ENCODE measurements at regions not wholly inside any gene's neighbourhood (a gene's known extent, or its start where the extent isn't known, plus 50 kb on each side); places are given as distances from the start of the nearest gene placed in this dataset.

GRCh38 chr2:139165041-139165440 lies 384.9 kb upstream of the NXPH2 start:
- H2BK5ac ChIP-seq (ENCODE audit: insufficient read length, low read length), result no peak overlapping the region
- no peaks in the 10 kb centered on the region for H3K23me2 ChIP-seq (ENCODE audit: insufficient read length, low read depth, low read length, poor library complexity, severe bottlenecking)
- no peaks in the 10 kb centered on the region for H3K27me3 ChIP-seq (ENCODE audit: insufficient read depth, low read length)
- no peak overlapping the region for H2AFZ ChIP-seq (ENCODE audit: low read length)
- no peak overlapping the region for H3K56ac ChIP-seq (ENCODE audit: insufficient read length, low read depth, low read length)
- H3K9me3 ChIP-seq (ENCODE audit: control insufficient read depth, low read depth, low read length), result no peaks in the 10 kb centered on the region
- WGBS (ENCODE audit: extremely low coverage, insufficient read length, low lambda C conversion rate), result no CpG with 5 or more reads among the region's 2 CpGs
- no peak overlapping the region for H3T11ph ChIP-seq (ENCODE audit: low read length)
- H4K20me1 ChIP-seq (ENCODE audit: control insufficient read depth, insufficient read depth, insufficient read length), result no peaks in the 10 kb centered on the region
- H2BK12ac ChIP-seq (ENCODE audit: insufficient read length, low read depth, low read length), result no peak overlapping the region
- no peak overlapping the region for H3K18ac ChIP-seq (ENCODE audit: insufficient read length, low read depth, low read length)
- H2BK120ac ChIP-seq (ENCODE audit: low read depth, low read length, poor library complexity, severe bottlenecking), result no peak overlapping the region
- TF ChIP-seq CTCF (conservative IDR thresholded peaks at IDR 0.05), result no peak
- no peak overlapping the region for H2BK20ac ChIP-seq (ENCODE audit: low read depth, low read length, poor library complexity, severe bottlenecking)
- Mint-ChIP-seq H3K27ac (no peak overlapping the region), H3K9me3 (no peaks in the 10 kb centered on the region; a peak in 1 of 5 replicates), H3K4me1 (no peaks in the 10 kb centered on the region), H3K27me3 (ENCODE audit: low read depth) (no peaks in the 10 kb centered on the region), H3K36me3 (ENCODE audit: insufficient read depth in 1 of 3, low read depth in 3 of 3) (no peaks in the 10 kb centered on the region), H3K4me3 (no peak overlapping the region)
- no peak overlapping the region for H2BK15ac ChIP-seq (ENCODE audit: low read depth, low read length)
- no peak overlapping the region for H3K4me2 ChIP-seq (ENCODE audit: insufficient read depth, insufficient read length, low read length)
- no peak overlapping the region for H3K23ac ChIP-seq (ENCODE audit: insufficient read length, low read depth, low read length)
- no peak overlapping the region for H4K8ac ChIP-seq (replicated peaks; ENCODE audit: insufficient read length, low read depth, low read length)
- H3K4ac ChIP-seq (ENCODE audit: low read depth, low read length), result no peak overlapping the region
- H4K5ac ChIP-seq (ENCODE audit: insufficient read length, low read depth, low read length), result no peak overlapping the region
- no peak for DNase-seq
- no peak overlapping the region for H4K91ac ChIP-seq (ENCODE audit: insufficient read length, low read depth, low read length)
- no peak overlapping the region for H3K9ac ChIP-seq (ENCODE audit: extremely low read depth, insufficient read length, low read length)
- no peak overlapping the region for H2AK5ac ChIP-seq (ENCODE audit: insufficient read length, low read length)
- H3K4me1 ChIP-seq (ENCODE audit: insufficient read depth, low read length), result no peaks in the 10 kb centered on the region
- no peak overlapping the region for H3K14ac ChIP-seq (ENCODE audit: insufficient read depth, low read length)
- no peaks in the 10 kb centered on the region for H3K79me1 ChIP-seq (ENCODE audit: insufficient read depth, low read depth, low read length, poor library complexity, severe bottlenecking)
- no peak overlapping the region for H3K27ac ChIP-seq (ENCODE audit: insufficient read length, low read depth, low read length)
- no peaks in the 10 kb centered on the region for H3K79me2 ChIP-seq (ENCODE audit: insufficient read depth, low read length)
